ENCODE measurements at regions not wholly inside any gene's neighbourhood (a gene's known extent, or its start where the extent isn't known, plus 50 kb on each side); places are given as distances from the start of the nearest gene placed in this dataset.

DNA sequence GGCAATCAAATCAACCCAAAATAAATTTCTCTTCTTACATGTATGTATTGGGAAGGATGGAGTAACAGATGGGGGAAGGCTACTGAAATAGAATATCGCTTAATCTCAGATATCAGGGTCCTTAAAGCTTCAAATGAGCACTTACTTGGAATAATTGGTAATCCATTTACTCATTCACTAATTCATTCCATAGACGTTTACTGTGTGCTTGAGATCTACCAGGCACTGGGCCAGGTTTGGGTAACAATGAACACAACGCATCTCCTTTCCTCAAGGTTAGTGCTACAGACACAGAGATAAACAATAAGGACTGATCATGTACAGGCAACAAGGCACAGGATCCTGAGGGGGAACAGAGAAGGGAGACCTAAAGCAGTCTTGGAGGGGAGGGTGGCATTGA lies 54.4 kb upstream of the KRR1 start:
- H3K36me3 ChIP-seq (replicated peaks): no peaks in the 10 kb centered on the region
- no peak overlapping the region for H3K27ac ChIP-seq
- no peak for DNase-seq
- H3K4me3 ChIP-seq (ENCODE audit: low read depth, low read length): no peak overlapping the region
- TF ChIP-seq, protein P1, sequence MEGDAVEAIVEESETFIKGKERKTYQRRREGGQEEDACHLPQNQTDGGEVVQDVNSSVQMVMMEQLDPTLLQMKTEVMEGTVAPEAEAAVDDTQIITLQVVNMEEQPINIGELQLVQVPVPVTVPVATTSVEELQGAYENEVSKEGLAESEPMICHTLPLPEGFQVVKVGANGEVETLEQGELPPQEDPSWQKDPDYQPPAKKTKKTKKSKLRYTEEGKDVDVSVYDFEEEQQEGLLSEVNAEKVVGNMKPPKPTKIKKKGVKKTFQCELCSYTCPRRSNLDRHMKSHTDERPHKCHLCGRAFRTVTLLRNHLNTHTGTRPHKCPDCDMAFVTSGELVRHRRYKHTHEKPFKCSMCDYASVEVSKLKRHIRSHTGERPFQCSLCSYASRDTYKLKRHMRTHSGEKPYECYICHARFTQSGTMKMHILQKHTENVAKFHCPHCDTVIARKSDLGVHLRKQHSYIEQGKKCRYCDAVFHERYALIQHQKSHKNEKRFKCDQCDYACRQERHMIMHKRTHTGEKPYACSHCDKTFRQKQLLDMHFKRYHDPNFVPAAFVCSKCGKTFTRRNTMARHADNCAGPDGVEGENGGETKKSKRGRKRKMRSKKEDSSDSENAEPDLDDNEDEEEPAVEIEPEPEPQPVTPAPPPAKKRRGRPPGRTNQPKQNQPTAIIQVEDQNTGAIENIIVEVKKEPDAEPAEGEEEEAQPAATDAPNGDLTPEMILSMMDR (IDR thresholded peaks at IDR 0.05; ENCODE audit: low read depth, low read length, missing control alignments): no peak
- H3K27me3 ChIP-seq (replicated peaks): no peaks in the 10 kb centered on the region
- in situ Hi-C loops (cut with HindIII; ENCODE audit: low pct_ligation_motif_present, low sequenced_read_pairs): no loop called here

DNA sequence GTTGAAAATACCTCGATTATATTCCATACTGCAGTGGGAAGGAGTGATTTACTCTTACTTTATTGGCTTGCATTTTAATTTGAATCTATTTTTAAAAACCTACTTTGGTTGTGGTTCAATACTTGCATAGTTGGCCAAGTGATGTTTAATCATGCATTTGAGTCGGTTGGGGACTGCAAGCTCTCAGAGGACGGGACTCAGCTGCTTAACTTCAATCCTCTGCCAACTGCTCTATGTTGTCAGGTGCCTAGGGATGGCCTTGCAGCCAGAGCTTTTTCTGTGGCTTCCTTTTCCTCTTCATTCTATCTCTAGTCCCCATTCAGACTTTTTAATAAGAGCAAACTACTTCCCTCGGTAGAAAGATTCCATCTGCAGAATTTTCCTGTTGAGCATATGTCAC lies 53.4 kb upstream of the KRR1 start:
- Histone ChIP-seq H3K27me3 (replicated peaks) (no peaks in the 10 kb centered on the region), H3K27ac (no peak overlapping the region), H3K4me3 (ENCODE audit: low read depth, low read length) (no peak overlapping the region), H3K36me3 (replicated peaks) (no peaks in the 10 kb centered on the region)
- in situ Hi-C loops (cut with HindIII; ENCODE audit: low pct_ligation_motif_present, low sequenced_read_pairs): no loop called here
- TF ChIP-seq, protein P1 (IDR thresholded peaks at IDR 0.05; ENCODE audit: low read depth, low read length, missing control alignments): no peak
- DNase-seq: no peak

DNA sequence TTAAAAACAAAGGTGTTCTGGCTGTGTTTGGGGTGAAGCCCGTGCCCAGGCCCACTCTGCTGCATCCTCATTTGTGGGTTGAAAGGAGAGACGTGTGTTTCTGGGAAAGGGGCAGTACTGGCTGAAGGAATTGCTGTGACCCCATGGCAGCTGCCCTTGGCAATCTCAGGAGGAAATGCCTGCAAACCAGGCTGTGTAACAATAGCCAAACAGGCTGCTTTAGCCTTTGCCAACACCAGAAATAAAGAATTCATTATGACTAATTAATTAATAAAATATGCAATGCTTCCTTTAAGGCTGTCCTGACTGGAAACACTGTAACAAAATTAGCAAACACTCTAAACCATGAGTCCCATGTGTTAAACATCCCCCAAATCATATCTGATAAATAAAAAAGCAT lies 53.0 kb upstream of the KRR1 start:
- Histone ChIP-seq H3K36me3 (replicated peaks) (no peaks in the 10 kb centered on the region), H3K4me3 (ENCODE audit: low read depth, low read length) (no peak overlapping the region), H3K27ac (no peak overlapping the region), H3K27me3 (replicated peaks) (no peaks in the 10 kb centered on the region)
- no peak for DNase-seq
- in situ Hi-C loops (cut with HindIII; ENCODE audit: low pct_ligation_motif_present, low sequenced_read_pairs): no loop called here
- TF ChIP-seq, protein P1 (IDR thresholded peaks at IDR 0.05; ENCODE audit: low read depth, low read length, missing control alignments): no peak

DNA sequence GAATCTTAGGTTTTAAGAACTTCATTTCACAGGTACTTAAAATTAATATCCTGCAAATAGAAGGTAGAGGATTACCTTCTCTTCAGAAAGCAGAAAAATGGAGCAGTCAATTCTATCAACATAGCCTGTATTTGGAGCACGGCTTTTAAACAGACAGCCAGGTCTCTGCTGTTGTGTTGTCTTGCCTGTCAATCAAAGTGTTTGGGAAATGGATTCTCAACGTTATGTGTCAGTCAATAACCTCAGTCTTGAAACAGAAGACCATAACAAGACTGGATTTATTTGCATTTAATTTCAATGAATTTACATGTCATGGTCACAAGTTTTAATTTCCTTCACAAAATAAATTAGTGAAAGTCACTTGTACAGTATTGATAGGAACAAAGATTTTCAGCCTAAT lies 51.9 kb upstream of the KRR1 start:
- TF ChIP-seq, protein P1 (IDR thresholded peaks at IDR 0.05; ENCODE audit: low read depth, low read length, missing control alignments): no peak
- Histone ChIP-seq H3K36me3 (replicated peaks) (no peaks in the 10 kb centered on the region), H3K4me3 (ENCODE audit: low read depth, low read length) (no peak overlapping the region), H3K27me3 (replicated peaks) (no peaks in the 10 kb centered on the region), H3K27ac (no peak overlapping the region)
- DNase-seq: no peak
- in situ Hi-C loops (cut with HindIII; ENCODE audit: low pct_ligation_motif_present, low sequenced_read_pairs): no loop called here

DNA sequence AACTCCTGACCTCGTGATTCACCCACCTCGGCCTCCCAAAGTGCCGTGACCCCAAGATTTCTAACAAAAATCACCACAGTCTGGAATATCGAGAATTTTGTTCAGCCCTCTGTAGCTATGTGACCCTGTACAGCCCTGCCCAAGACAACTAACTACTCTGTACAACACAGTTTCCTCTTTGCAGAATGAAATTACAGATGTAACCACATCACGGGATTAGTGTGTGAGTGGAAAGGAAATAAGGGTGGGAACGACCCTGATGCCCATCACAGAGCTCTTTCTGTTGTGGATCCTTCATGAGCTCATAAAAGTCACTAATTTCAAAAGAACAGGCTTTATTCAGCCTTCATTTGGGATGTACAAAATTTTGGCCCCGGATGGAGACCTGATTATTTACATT lies 50.5 kb upstream of the KRR1 start:
- no peaks in the 10 kb centered on the region for H3K36me3 ChIP-seq (replicated peaks)
- no peak for DNase-seq
- TF ChIP-seq, protein P1 (IDR thresholded peaks at IDR 0.05; ENCODE audit: low read depth, low read length, missing control alignments): no peak
- no peaks in the 10 kb centered on the region for H3K27me3 ChIP-seq (replicated peaks)
- no peak overlapping the region for H3K4me3 ChIP-seq (ENCODE audit: low read depth, low read length)
- no peak overlapping the region for H3K27ac ChIP-seq
- in situ Hi-C loops (cut with HindIII; ENCODE audit: low pct_ligation_motif_present, low sequenced_read_pairs): no loop called here
